ENCODE measurements at regions not wholly inside any gene's neighbourhood (a gene's known extent, or its start where the extent isn't known, plus 50 kb on each side); places are given as distances from the start of the nearest gene placed in this dataset.

- H3K4me3 ChIP-seq (ENCODE audit: low read length): no peak overlapping the region
- no peaks in the 10 kb centered on the region for H3K9me3 ChIP-seq (ENCODE audit: control insufficient read depth, low read length)
- intact Hi-C loops (cut with DNase I): no loop called here
- no peaks in the 10 kb centered on the region for H3K4me1 ChIP-seq (ENCODE audit: control insufficient read depth, insufficient read depth, low read length)
- no peaks in the 10 kb centered on the region for H3K27me3 ChIP-seq (ENCODE audit: control insufficient read depth, insufficient read depth)
- no peak for DNase-seq
- no peak overlapping the region for H3K27ac ChIP-seq (ENCODE audit: low read length)
- WGBS: 80% methylated on average over 4 of the region's 4 CpGs
- ATAC-seq: no peak
These were observed 408.6 kb upstream of the ROBO2 start for GRCh38 chr3:76631251-76631650.

GRCh38 chr3:76638006-76638405 lies 401.9 kb upstream of the ROBO2 start:
- intact Hi-C loops (cut with DNase I): no loop called here
- Histone ChIP-seq H3K4me3 (ENCODE audit: low read length) (no peak overlapping the region), H3K27me3 (ENCODE audit: control insufficient read depth, insufficient read depth) (no peaks in the 10 kb centered on the region), H3K27ac (ENCODE audit: low read length) (no peak overlapping the region), H3K9me3 (ENCODE audit: control insufficient read depth, low read length) (no peaks in the 10 kb centered on the region), H3K4me1 (ENCODE audit: control insufficient read depth, insufficient read depth, low read length) (no peaks in the 10 kb centered on the region)
- DNase-seq (no peak), ATAC-seq (no peak)

GRCh38 chr3:76643623-76644304 lies 396.1 kb upstream of the ROBO2 start:
- Histone ChIP-seq H3K4me3 (ENCODE audit: low read length) (no peak overlapping the region), H3K27ac (ENCODE audit: low read length) (no peak overlapping the region), H3K27me3 (ENCODE audit: control insufficient read depth, insufficient read depth) (no peaks in the 10 kb centered on the region), H3K4me1 (ENCODE audit: control insufficient read depth, insufficient read depth, low read length) (no peaks in the 10 kb centered on the region), H3K9me3 (ENCODE audit: control insufficient read depth, low read length) (no peaks in the 10 kb centered on the region)
- ATAC-seq (no peak), DNase-seq (no peak)
- intact Hi-C loops (cut with DNase I): no loop called here

GRCh38 chr3:76644305-76644675 lies 395.6 kb upstream of the ROBO2 start:
- WGBS: 59% methylated on average over 4 of the region's 4 CpGs
- Histone ChIP-seq H3K27ac (ENCODE audit: low read length) (no peak overlapping the region), H3K9me3 (ENCODE audit: control insufficient read depth, low read length) (no peaks in the 10 kb centered on the region), H3K4me1 (ENCODE audit: control insufficient read depth, insufficient read depth, low read length) (no peaks in the 10 kb centered on the region), H3K4me3 (ENCODE audit: low read length) (no peak overlapping the region), H3K27me3 (ENCODE audit: control insufficient read depth, insufficient read depth) (no peaks in the 10 kb centered on the region)
- intact Hi-C loops (cut with DNase I): no loop called here
- no peak for DNase-seq
- ATAC-seq: no peak

- no peaks in the 10 kb centered on the region for H3K27me3 ChIP-seq (ENCODE audit: control insufficient read depth, insufficient read depth)
- ATAC-seq: no peak
- no peak overlapping the region for H3K4me3 ChIP-seq (ENCODE audit: low read length)
- no peak for DNase-seq
- H3K27ac ChIP-seq (ENCODE audit: low read length): no peak overlapping the region
- intact Hi-C loops (cut with DNase I): no loop called here
- H3K4me1 ChIP-seq (ENCODE audit: control insufficient read depth, insufficient read depth, low read length): no peaks in the 10 kb centered on the region
- H3K9me3 ChIP-seq (ENCODE audit: control insufficient read depth, low read length): no peaks in the 10 kb centered on the region
- 87% methylated on average over 2 of the region's 2 CpGs for WGBS
These were observed 394.2 kb upstream of the ROBO2 start for GRCh38 chr3:76645724-76646123.

- no peaks in the 10 kb centered on the region for H3K4me1 ChIP-seq (ENCODE audit: control insufficient read depth, insufficient read depth, low read length)
- intact Hi-C loops (cut with DNase I): no loop called here
- WGBS: 68% methylated on average over 13 of the region's 13 CpGs
- ATAC-seq (no peak), DNase-seq (no peak)
- H3K27ac ChIP-seq (ENCODE audit: low read length): no peak overlapping the region
- H3K9me3 ChIP-seq (ENCODE audit: control insufficient read depth, low read length): no peaks in the 10 kb centered on the region
- H3K4me3 ChIP-seq (ENCODE audit: low read length): no peak overlapping the region
- no peaks in the 10 kb centered on the region for H3K27me3 ChIP-seq (ENCODE audit: control insufficient read depth, insufficient read depth)
These were observed 392.9 kb upstream of the ROBO2 start for GRCh38 chr3:76646921-76647562.

GRCh38 chr3:76651784-76652183 lies 388.1 kb upstream of the ROBO2 start:
- intact Hi-C loops (cut with DNase I): no loop called here
- H3K27me3 ChIP-seq (ENCODE audit: control insufficient read depth, insufficient read depth): no peaks in the 10 kb centered on the region
- H3K4me1 ChIP-seq (ENCODE audit: control insufficient read depth, insufficient read depth, low read length): no peaks in the 10 kb centered on the region
- no peak for ATAC-seq
- no peaks in the 10 kb centered on the region for H3K9me3 ChIP-seq (ENCODE audit: control insufficient read depth, low read length)
- no peak overlapping the region for H3K4me3 ChIP-seq (ENCODE audit: low read length)
- DNase-seq: no peak
- H3K27ac ChIP-seq (ENCODE audit: low read length): no peak overlapping the region
- WGBS: 92% methylated on average over 1 of the region's 1 CpG

- ATAC-seq: no peak
- no peaks in the 10 kb centered on the region for H3K27me3 ChIP-seq (ENCODE audit: control insufficient read depth, insufficient read depth)
These were observed 387.4 kb upstream of the ROBO2 start for GRCh38 chr3:76652524-76652923.

GRCh38 chr3:76653640-76654251 lies 386.2 kb upstream of the ROBO2 start:
- intact Hi-C loops (cut with DNase I): no loop called here
- Histone ChIP-seq H3K4me3 (ENCODE audit: low read length) (no peak overlapping the region), H3K27me3 (ENCODE audit: control insufficient read depth, insufficient read depth) (no peaks in the 10 kb centered on the region), H3K9me3 (ENCODE audit: control insufficient read depth, low read length) (no peaks in the 10 kb centered on the region), H3K4me1 (ENCODE audit: control insufficient read depth, insufficient read depth, low read length) (no peaks in the 10 kb centered on the region), H3K27ac (ENCODE audit: low read length) (no peak overlapping the region)
- no peak for DNase-seq
- no peak for ATAC-seq
- 74% methylated on average over 6 of the region's 6 CpGs for WGBS

More at GRCh38 chr3:76652524-76652923, 387.4 kb upstream of the ROBO2 start:
- Histone ChIP-seq H3K9me3 (ENCODE audit: control insufficient read depth, low read length) (no peaks in the 10 kb centered on the region), H3K4me3 (ENCODE audit: low read length) (no peak overlapping the region), H3K4me1 (ENCODE audit: control insufficient read depth, insufficient read depth, low read length) (no peaks in the 10 kb centered on the region), H3K27ac (ENCODE audit: low read length) (no peak overlapping the region)
- 67% methylated on average over 1 of the region's 1 CpG for WGBS
- intact Hi-C loops (cut with DNase I): no loop called here
- DNase-seq: no peak

- Histone ChIP-seq H3K4me1 (ENCODE audit: control insufficient read depth, insufficient read depth, low read length) (no peaks in the 10 kb centered on the region), H3K9me3 (ENCODE audit: control insufficient read depth, low read length) (no peaks in the 10 kb centered on the region), H3K4me3 (ENCODE audit: low read length) (no peak overlapping the region), H3K27me3 (ENCODE audit: control insufficient read depth, insufficient read depth) (no peaks in the 10 kb centered on the region), H3K27ac (ENCODE audit: low read length) (no peak overlapping the region)
- no peak for DNase-seq
- 70% methylated on average over 4 of the region's 4 CpGs for WGBS
- no peak for ATAC-seq
- intact Hi-C loops (cut with DNase I): no loop called here
These were observed 383.3 kb upstream of the ROBO2 start for GRCh38 chr3:76656531-76657070.

GRCh38 chr3:76657909-76658308 lies 382.0 kb upstream of the ROBO2 start:
- H3K27me3 ChIP-seq (ENCODE audit: control insufficient read depth, insufficient read depth): no peaks in the 10 kb centered on the region
- intact Hi-C loops (cut with DNase I): no loop called here
- no peak overlapping the region for H3K4me3 ChIP-seq (ENCODE audit: low read length)
- no peak for ATAC-seq
- DNase-seq: no peak
- H3K27ac ChIP-seq (ENCODE audit: low read length): no peak overlapping the region
- 96% methylated on average over 5 of the region's 5 CpGs for WGBS
- H3K4me1 ChIP-seq (ENCODE audit: control insufficient read depth, insufficient read depth, low read length): no peaks in the 10 kb centered on the region
- no peaks in the 10 kb centered on the region for H3K9me3 ChIP-seq (ENCODE audit: control insufficient read depth, low read length)
